Type B pancreatic cell (in vitro differentiated cells): ENCODE measurements at regions not wholly inside any gene's neighbourhood (a gene's known extent, or its start where the extent isn't known, plus 50 kb on each side); places are given as distances from the start of the nearest gene placed in this dataset.

Experiments
- DNase-seq: peaks from one replicate; pipeline ENCODE4 v3.0.0; 2021; ENCODE audit warnings: mixed read lengths; ENCODE audit not compliant: unreplicated experiment; ENCODE audit errors: extremely low spot score
- H3K27ac Mint-ChIP-seq: 2 replicates; pipeline ENCODE4 v1.8.0; 2021; ENCODE audit warnings: mild to moderate bottlenecking, mixed read lengths
- H3K27me3 Mint-ChIP-seq: 2 replicates; pipeline ENCODE4 v1.8.0; 2021; ENCODE audit warnings: mixed read lengths
- H3K36me3 Mint-ChIP-seq: 2 replicates; pipeline ENCODE4 v1.8.0; 2021; ENCODE audit warnings: mixed read lengths
- H3K4me1 Mint-ChIP-seq: one replicate; pipeline ENCODE4 v1.8.0; 2021; ENCODE audit warnings: mixed read lengths; ENCODE audit not compliant: unreplicated experiment
- H3K4me3 Mint-ChIP-seq: 2 replicates; pipeline ENCODE4 v1.8.0; 2021; ENCODE audit warnings: mild to moderate bottlenecking, mixed read lengths
- H3K9me3 Mint-ChIP-seq: 2 replicates; pipeline ENCODE4 v1.8.0; 2021; ENCODE audit warnings: mixed read lengths
- TF ChIP-seq, protein P1 (sequence below): fragments of 200-600 bp; sonication (generic); conservative IDR thresholded peaks from 2 replicates; pipeline ENCODE4 v1.5.0; 2021; ENCODE audit warnings: antibody characterized with exemption, mild to moderate bottlenecking

DNA sequence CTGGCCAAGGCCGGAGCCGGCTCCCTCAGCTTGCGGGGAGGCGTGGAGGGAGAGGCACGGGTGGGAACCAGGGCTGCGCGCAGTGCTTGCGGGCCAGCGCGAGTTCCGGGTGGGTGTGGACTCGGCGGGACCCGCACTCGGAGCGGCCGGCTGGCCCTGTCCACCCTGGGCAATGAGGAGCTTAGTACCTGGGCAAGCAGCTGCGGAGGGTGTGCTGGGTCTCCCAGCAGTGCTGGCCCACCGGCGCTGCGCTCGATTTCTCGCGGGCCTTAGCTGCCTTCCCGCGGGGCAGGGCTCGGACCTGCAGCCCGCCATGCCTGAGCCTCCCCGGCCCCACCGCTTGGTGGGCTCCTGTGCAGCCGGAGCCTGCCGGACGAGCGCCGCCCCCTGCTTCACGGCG lies 91.4 kb upstream of the MAN1A1 start:
- H3K4me3 Mint-ChIP-seq: no peak overlapping the region
- TF ChIP-seq, protein P1, sequence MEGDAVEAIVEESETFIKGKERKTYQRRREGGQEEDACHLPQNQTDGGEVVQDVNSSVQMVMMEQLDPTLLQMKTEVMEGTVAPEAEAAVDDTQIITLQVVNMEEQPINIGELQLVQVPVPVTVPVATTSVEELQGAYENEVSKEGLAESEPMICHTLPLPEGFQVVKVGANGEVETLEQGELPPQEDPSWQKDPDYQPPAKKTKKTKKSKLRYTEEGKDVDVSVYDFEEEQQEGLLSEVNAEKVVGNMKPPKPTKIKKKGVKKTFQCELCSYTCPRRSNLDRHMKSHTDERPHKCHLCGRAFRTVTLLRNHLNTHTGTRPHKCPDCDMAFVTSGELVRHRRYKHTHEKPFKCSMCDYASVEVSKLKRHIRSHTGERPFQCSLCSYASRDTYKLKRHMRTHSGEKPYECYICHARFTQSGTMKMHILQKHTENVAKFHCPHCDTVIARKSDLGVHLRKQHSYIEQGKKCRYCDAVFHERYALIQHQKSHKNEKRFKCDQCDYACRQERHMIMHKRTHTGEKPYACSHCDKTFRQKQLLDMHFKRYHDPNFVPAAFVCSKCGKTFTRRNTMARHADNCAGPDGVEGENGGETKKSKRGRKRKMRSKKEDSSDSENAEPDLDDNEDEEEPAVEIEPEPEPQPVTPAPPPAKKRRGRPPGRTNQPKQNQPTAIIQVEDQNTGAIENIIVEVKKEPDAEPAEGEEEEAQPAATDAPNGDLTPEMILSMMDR: no peak
- H3K36me3 Mint-ChIP-seq: no peaks in the 10 kb centered on the region
- H3K4me1 Mint-ChIP-seq: peaks cover 4% of the 10 kb centered on the region
- no peak for DNase-seq
- no peaks in the 10 kb centered on the region for H3K27me3 Mint-ChIP-seq
- H3K27ac Mint-ChIP-seq: no peak overlapping the region
- H3K9me3 Mint-ChIP-seq: no peaks in the 10 kb centered on the region

- no peak overlapping the region for H3K27ac Mint-ChIP-seq
- no peaks in the 10 kb centered on the region for H3K4me1 Mint-ChIP-seq
- H3K9me3 Mint-ChIP-seq: no peaks in the 10 kb centered on the region
- TF ChIP-seq, protein P1: no peak
- DNase-seq: no peak
- H3K4me3 Mint-ChIP-seq: no peak overlapping the region
- H3K36me3 Mint-ChIP-seq: no peaks in the 10 kb centered on the region
- no peaks in the 10 kb centered on the region for H3K27me3 Mint-ChIP-seq
Measured at GRCh38 chr6:119436583-119436982, 87.0 kb upstream of the MAN1A1 start.

DNA sequence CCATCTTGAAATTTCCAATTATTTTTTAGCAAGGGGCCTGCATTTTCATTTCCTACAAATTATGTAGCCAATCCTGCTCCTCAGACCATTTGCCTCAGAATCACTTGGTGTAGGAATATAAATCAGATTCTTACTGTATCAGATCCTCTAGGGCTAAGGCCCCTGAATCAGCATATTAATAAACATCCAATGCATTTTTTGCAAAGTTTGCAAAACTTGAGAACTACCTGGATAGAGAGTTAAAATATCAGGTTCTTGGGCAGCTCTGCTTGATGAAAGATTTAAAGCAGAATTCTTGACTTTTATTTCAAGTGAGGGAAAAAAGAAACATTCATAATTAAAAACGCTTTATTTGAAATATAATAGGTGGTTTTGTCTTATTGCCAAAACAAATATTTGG lies 82.2 kb upstream of the MAN1A1 start:
- H3K36me3 Mint-ChIP-seq: no peaks in the 10 kb centered on the region
- H3K9me3 Mint-ChIP-seq: no peaks in the 10 kb centered on the region
- no peaks in the 10 kb centered on the region for H3K4me1 Mint-ChIP-seq
- DNase-seq: no peak
- TF ChIP-seq, protein P1: no peak
- H3K4me3 Mint-ChIP-seq: no peak overlapping the region
- no peak overlapping the region for H3K27ac Mint-ChIP-seq
- no peaks in the 10 kb centered on the region for H3K27me3 Mint-ChIP-seq

DNA sequence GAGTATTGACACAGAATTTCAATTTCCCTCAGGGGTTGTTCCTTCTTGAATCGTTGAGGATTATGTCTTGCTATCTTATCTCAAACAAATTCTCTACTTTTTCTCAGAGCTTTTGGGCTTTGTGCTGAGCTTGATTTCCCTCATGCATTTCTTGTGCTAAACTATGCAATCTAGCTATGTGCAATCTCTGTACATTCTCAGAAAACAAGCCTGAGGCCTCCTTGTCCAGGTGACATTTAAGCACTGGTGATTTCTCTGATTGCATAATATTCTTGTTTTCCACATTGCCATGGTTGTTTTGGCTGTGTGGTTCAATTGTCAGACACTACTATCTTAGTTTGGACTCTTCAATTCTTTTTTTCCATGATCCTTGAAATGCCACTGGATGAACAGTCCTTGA lies 81.2 kb upstream of the MAN1A1 start:
- no peak overlapping the region for H3K4me3 Mint-ChIP-seq
- no peaks in the 10 kb centered on the region for H3K9me3 Mint-ChIP-seq
- H3K36me3 Mint-ChIP-seq: no peaks in the 10 kb centered on the region
- no peak overlapping the region for H3K27ac Mint-ChIP-seq
- no peaks in the 10 kb centered on the region for H3K4me1 Mint-ChIP-seq
- TF ChIP-seq, protein P1: no peak
- no peak for DNase-seq
- H3K27me3 Mint-ChIP-seq: no peaks in the 10 kb centered on the region

- H3K4me1 Mint-ChIP-seq: no peaks in the 10 kb centered on the region
- TF ChIP-seq, protein P1: no peak
- no peak for DNase-seq
- no peak overlapping the region for H3K4me3 Mint-ChIP-seq
- no peak overlapping the region for H3K27ac Mint-ChIP-seq
- no peaks in the 10 kb centered on the region for H3K36me3 Mint-ChIP-seq
- no peaks in the 10 kb centered on the region for H3K27me3 Mint-ChIP-seq
- H3K9me3 Mint-ChIP-seq: peaks cover 3% of the 10 kb centered on the region
Measured at GRCh38 chr6:119428633-119429032, 79.1 kb upstream of the MAN1A1 start.

DNA sequence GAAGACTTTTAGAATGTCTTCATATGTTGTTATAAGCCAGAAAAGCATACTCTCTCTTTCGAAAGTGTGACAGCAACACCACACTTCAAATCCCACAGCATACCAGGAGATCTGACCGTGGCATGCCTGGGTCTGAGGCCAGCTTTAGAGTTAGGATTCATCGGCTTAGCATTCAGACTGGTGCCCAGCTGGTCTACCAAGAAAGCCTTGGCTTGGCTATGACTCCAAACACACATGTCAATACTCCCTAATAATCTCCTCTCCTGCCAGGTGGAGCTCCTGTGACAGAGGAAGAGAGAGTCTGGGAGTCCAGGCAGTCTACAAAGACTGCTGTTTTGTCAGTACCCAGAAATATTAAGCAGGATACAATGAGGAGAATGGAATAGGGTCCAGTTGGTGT lies 77.1 kb upstream of the MAN1A1 start:
- peaks cover 8% of the 10 kb centered on the region for H3K9me3 Mint-ChIP-seq
- no peak for DNase-seq
- H3K36me3 Mint-ChIP-seq: no peaks in the 10 kb centered on the region
- H3K27ac Mint-ChIP-seq: no peak overlapping the region
- TF ChIP-seq, protein P1: no peak
- no peaks in the 10 kb centered on the region for H3K27me3 Mint-ChIP-seq
- H3K4me1 Mint-ChIP-seq: no peaks in the 10 kb centered on the region
- no peak overlapping the region for H3K4me3 Mint-ChIP-seq
